ENCODE measurements at regions not wholly inside any gene's neighbourhood (a gene's known extent, or its start where the extent isn't known, plus 50 kb on each side); places are given as distances from the start of the nearest gene placed in this dataset.

DNA sequence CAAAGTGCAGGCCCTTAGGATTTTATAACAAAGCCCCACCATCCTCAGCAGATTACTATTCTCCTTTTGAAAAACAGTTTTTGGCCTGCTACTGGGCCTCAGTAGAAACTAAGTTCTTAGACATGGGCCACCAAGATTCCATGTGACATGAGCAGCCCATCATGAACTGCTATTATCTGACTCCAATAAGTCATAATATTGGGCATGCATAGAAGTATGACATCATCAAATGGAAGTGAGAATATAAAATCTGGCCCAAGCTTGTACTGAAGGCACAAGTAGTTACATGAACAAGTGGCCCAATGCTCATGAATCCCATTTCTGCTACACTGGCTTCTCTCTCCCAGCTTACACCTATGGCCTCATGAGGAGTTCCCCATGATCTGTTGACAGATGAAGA is 404.8 kb downstream of the EPHA5 start:
- intact Hi-C loops (cut with DNase I), result no loop called here
- Histone ChIP-seq H3K27ac (no peak overlapping the region), H3K27me3 (no peaks in the 10 kb centered on the region), H3K9me3 (no peaks in the 10 kb centered on the region), H3K4me1 (no peaks in the 10 kb centered on the region), H3K4me3 (no peak overlapping the region), H3K36me3 (no peaks in the 10 kb centered on the region)
- TF ChIP-seq POLR2AphosphoS5 (IDR thresholded peaks at IDR 0.05; ENCODE audit: insufficient read depth in 1 of 2, low read depth in 1 of 2), result no peak
- DNase-seq (ENCODE audit: extremely low spot score in 2 of 2), result no peak

DNA sequence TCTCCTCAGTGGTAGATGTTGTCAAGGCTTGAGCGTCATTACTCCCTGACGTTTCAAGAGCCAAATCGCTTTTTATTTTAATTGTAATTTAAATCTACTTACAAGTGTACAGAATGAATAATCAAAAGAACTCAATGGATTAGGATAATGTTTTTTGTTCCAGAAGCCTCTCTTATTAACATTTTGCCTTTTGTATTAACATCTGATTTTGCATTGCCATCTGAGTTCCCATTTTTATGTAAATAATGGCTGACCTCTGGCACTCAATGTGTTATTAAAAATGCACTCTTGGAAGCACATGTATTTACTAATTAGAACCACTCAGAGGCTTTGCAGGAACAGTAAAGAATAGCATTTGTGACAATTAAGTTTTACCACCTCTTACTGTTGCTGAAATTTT is 411.0 kb downstream of the EPHA5 start:
- Histone ChIP-seq H3K9me3 (no peaks in the 10 kb centered on the region), H3K4me3 (no peak overlapping the region), H3K27me3 (no peaks in the 10 kb centered on the region), H3K27ac (no peak overlapping the region), H3K4me1 (no peaks in the 10 kb centered on the region), H3K36me3 (no peaks in the 10 kb centered on the region)
- intact Hi-C loops (cut with DNase I), result no loop called here
- DNase-seq (ENCODE audit: extremely low spot score in 2 of 2), result no peak
- TF ChIP-seq POLR2AphosphoS5 (IDR thresholded peaks at IDR 0.05; ENCODE audit: insufficient read depth in 1 of 2, low read depth in 1 of 2), result no peak
- TF ChIP-seq, protein P1, sequence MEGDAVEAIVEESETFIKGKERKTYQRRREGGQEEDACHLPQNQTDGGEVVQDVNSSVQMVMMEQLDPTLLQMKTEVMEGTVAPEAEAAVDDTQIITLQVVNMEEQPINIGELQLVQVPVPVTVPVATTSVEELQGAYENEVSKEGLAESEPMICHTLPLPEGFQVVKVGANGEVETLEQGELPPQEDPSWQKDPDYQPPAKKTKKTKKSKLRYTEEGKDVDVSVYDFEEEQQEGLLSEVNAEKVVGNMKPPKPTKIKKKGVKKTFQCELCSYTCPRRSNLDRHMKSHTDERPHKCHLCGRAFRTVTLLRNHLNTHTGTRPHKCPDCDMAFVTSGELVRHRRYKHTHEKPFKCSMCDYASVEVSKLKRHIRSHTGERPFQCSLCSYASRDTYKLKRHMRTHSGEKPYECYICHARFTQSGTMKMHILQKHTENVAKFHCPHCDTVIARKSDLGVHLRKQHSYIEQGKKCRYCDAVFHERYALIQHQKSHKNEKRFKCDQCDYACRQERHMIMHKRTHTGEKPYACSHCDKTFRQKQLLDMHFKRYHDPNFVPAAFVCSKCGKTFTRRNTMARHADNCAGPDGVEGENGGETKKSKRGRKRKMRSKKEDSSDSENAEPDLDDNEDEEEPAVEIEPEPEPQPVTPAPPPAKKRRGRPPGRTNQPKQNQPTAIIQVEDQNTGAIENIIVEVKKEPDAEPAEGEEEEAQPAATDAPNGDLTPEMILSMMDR (IDR thresholded peaks at IDR 0.05), result no peak
- TF ChIP-seq POLR2A (IDR thresholded peaks at IDR 0.05), result no peak

DNA sequence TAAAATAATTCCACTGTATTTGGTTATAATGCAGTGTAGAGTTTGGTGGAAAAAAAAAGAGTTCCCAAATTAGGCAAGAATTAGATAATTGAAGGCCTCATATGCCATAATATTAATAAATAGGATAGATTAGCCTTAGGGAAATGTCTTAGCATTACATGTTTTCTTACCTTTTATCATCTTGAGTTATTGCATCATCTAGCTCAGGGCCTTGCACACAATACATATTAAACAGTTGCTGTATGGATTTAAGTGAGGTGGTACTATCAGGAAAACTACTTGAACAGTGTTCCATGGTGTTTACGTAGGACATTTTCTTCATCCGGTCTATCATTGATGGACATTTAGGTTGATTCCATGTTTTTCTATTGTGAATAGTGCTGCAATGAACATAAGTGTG is 419.4 kb downstream of the EPHA5 start:
- no peak for DNase-seq (ENCODE audit: extremely low spot score in 2 of 2)
- H3K36me3 ChIP-seq, result no peaks in the 10 kb centered on the region
- H3K9me3 ChIP-seq, result no peaks in the 10 kb centered on the region
- no peaks in the 10 kb centered on the region for H3K4me1 ChIP-seq
- no peak overlapping the region for H3K27ac ChIP-seq
- H3K27me3 ChIP-seq, result no peaks in the 10 kb centered on the region
- no peak for TF ChIP-seq POLR2A (IDR thresholded peaks at IDR 0.05)
- TF ChIP-seq, protein P1 (IDR thresholded peaks at IDR 0.05), result no peak
- TF ChIP-seq POLR2AphosphoS5 (IDR thresholded peaks at IDR 0.05; ENCODE audit: insufficient read depth in 1 of 2, low read depth in 1 of 2), result no peak
- intact Hi-C loops (cut with DNase I), result no loop called here
- H3K4me3 ChIP-seq, result no peak overlapping the region

DNA sequence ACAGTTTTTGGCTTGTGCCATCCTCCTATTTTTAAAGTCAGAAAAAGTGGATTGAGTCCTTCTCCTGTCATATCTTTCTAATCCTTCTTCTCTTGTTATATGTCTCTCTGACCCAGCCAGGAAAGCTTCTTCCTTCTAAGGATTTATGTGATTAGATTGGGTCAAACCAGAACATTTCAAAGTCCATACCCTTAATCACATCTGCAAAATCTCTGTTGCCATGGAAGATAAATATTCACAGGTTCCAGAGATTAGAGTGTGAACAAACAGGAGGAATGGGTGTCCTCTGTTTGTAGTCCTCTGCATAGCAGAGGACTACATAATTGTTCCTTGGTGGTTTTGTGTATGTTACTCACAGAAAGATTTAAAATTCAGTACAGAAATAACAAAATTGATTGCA is 421.2 kb downstream of the EPHA5 start:
- DNase-seq (ENCODE audit: extremely low spot score in 2 of 2), result no peak
- intact Hi-C loops (cut with DNase I), result no loop called here
- Histone ChIP-seq H3K4me1 (no peaks in the 10 kb centered on the region), H3K9me3 (no peaks in the 10 kb centered on the region), H3K27me3 (no peaks in the 10 kb centered on the region), H3K36me3 (no peaks in the 10 kb centered on the region), H3K4me3 (no peak overlapping the region), H3K27ac (no peak overlapping the region)
- TF ChIP-seq, protein P1 (IDR thresholded peaks at IDR 0.05), result no peak
- no peak for TF ChIP-seq POLR2AphosphoS5 (IDR thresholded peaks at IDR 0.05; ENCODE audit: insufficient read depth in 1 of 2, low read depth in 1 of 2)
- TF ChIP-seq POLR2A (IDR thresholded peaks at IDR 0.05), result no peak

DNA sequence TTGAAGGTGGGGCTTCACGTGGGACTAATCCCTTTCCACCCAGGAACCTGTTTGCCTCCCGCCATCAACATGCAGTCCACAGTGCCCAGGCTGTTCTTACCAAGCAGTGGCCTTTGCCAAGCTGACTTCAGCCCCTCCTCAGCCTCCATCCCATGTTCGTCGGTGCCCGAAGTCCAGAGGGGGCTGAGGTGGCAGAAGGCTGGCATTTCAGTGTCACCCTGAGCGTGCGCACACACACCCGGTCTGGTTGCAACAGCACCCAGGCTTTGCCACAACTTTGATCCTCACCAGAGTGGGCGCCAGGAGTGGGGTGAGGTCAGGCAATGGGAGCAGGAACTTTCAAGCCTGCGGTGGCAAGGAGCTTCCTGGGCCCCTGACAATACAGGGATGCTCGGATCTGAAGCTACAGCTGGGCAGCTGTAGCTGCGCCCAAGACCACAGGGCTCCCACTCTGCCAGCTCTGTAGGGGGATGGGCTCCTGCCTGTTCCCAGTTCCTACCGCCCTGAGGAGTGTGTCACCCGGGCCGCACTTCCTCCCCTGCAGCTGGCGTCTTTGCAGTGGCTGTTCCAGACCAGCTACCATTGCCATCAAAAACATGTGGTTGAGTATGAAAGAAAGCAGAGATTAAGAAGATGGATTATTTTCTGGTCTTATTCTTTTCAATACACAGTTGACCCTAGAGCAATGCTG is 428.0 kb downstream of the EPHA5 start:
- H3K9me3 ChIP-seq, result no peaks in the 10 kb centered on the region
- no peak overlapping the region for H3K4me3 ChIP-seq
- TF ChIP-seq, protein P1 (IDR thresholded peaks at IDR 0.05), result no peak
- TF ChIP-seq POLR2A (IDR thresholded peaks at IDR 0.05) (no peak), POLR2AphosphoS5 (IDR thresholded peaks at IDR 0.05; ENCODE audit: insufficient read depth in 1 of 2, low read depth in 1 of 2) (no peak)
- no peaks in the 10 kb centered on the region for H3K4me1 ChIP-seq
- no peaks in the 10 kb centered on the region for H3K36me3 ChIP-seq
- no peak for DNase-seq (ENCODE audit: extremely low spot score in 2 of 2)
- no peak overlapping the region for H3K27ac ChIP-seq
- intact Hi-C loops (cut with DNase I), result no loop called here
- no peaks in the 10 kb centered on the region for H3K27me3 ChIP-seq

All from vagina (tissue), 2 donors.